NCI-H2196 treated with DMSO at 0.1 percent for 48 hours (cell line): ENCODE measurements at regions not wholly inside any gene's neighbourhood (a gene's known extent, or its start where the extent isn't known, plus 50 kb on each side); places are given as distances from the start of the nearest gene placed in this dataset.
"Not testable (repeated sequence)": the region's sequence is repeated elsewhere in the genome, so short reads cannot be mapped to it uniquely, and the experiment has no call there.

ENCODE experiments used
- DNase-seq: peaks from one replicate; lab custom pipeline; 2025; ENCODE audit not compliant: unreplicated experiment; lab: John Stamatoyannopoulos, UW

GRCh38 chr12:60451457-60451856 lies 855.6 kb downstream of the SLC16A7 start:
- no peak for DNase-seq

GRCh38 chr12:60465060-60465459 lies 869.2 kb downstream of the SLC16A7 start:
- DNase-seq = no peak

GRCh38 chr12:60468546-60468945 lies 872.7 kb downstream of the SLC16A7 start:
- no peak for DNase-seq

DNA sequence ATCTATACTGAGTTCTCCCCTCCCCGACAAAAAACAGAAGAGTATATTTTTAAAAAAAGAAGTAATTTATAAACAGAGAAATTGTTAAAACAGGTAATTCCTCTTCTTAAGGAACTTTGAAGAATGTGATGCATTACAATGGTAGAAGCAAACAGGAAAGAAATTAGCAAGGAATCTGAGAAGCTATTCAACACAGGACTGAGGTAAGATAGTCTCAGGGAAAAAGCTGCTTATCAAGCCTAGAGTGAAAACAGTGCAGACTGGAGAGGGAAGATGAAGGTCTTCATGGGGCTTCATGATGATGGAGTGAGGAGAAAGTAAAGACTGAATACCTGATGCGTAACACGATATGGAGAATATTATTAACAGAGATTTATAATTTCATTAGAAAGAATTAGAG lies 880.0 kb downstream of the SLC16A7 start:
- no peak for DNase-seq

- no peak for DNase-seq
Observed at GRCh38 chr12:60487284-60487683, 891.5 kb downstream of the SLC16A7 start.

DNA sequence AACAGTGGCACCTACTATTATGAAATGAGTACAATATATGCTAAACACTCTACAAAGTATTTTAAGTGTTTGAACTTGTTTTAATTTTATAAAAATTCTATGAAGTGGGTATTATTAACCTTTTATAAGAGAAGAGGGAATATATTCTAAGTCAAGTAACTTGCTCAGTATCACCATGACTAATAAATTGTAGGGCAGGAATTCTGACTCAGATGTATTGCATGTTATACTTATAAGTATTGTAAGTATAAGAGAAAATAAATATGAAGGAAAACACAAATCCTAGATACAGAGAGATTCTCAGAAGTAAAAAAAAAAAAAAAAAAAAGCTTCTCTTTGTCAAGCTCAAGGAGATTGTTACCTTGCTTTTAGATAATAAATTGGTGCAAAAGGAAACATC lies 893.2 kb downstream of the SLC16A7 start:
- DNase-seq = no peak

- DNase-seq = no peak
Observed at GRCh38 chr12:60494244-60494643, 898.4 kb downstream of the SLC16A7 start.

GRCh38 chr12:60498656-60499055 lies 902.8 kb downstream of the SLC16A7 start:
- DNase-seq = no peak

GRCh38 chr12:60501124-60501729 lies 905.4 kb downstream of the SLC16A7 start:
- DNase-seq = no peak

DNA sequence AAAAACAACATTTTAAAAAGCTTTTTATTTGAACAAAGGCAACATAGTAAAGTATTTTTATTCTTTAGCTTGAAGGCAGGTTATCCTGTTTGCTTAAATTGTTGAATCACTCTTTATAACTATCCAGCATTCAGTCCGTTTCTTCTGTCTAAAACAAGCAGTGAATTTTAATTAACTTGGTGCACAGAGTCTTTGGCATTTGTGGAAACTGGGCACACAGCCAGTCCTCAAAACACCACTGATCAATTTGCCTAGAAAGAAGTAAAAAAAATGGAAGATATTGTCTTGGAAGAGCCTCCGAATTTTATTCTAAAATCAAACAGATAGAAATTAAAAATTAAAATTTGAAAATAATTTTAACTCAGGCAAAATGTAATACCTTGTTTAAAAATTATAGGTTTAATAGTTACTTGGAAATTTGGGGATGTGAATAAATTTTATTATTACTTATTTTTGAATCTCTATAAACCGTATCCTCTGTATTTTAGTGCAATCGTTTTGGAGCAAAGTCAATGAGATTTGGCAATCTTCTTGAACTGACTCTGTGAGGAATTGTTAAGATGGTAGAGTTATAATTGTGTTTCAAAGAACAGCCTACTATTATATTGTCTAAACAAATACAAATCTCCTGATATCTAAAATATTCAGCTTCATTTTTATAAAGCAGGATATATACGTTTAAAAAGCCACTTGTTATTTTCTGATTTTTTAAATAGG lies 927.0 kb downstream of the SLC16A7 start:
- no peak for DNase-seq

GRCh38 chr12:60529261-60529660 lies 933.4 kb downstream of the SLC16A7 start:
- DNase-seq = no peak

DNA sequence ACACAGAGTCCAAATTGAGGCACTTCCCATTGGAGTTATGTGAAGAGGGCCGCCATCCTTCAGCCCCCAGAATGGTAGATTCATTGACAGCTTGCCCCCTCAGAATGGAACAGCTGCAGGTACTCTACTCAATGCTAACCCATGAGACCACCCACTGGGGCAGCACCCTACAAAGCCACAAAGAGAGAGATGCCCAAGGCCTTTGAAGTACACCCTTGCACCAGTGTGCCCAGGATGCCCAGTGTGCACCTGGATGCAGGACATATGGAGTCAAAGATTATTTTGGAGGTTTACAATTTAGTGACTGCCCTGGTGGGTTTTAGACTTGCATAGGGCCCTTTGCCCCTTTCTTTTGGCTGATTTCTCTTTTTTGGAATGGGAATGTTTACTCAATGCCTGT lies 933.9 kb downstream of the SLC16A7 start:
- DNase-seq = no peak

DNA sequence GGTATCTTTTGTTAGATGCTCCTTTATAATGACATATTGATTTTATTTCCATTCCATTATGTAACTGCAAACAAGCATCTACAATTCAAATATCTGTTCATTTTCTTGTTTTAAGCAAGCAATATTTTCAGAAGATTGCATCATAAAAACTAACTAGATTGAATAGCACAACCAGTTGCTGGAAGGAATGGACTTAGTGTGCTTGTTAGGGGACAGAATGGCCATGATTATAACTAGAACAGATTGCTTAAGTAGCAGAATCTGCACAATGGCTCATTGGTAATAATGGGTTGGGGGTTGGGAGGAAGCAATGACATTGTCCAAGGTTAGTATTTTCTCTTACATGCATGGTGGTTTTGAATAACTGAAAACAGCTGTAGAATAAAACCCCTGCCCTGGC lies 939.5 kb downstream of the SLC16A7 start:
- DNase-seq = no peak

DNA sequence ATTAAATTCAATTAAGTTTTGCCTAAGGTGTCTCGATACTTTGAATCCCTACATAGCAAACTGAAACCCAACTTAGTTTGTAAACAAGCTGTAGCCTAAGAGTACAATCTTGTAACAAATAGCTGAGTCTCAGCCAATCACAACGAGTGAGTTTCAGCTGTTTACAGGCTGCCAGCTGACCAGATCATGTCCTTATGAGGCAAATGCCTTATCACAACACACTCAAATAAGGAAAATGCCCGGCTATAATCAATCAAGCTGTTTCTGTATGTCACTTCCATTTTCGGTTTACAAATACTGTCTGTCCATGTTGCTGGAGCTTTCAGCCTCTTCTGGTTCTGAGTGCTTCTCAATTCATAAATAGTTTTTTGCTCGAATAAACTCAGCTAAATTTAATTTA lies 943.8 kb downstream of the SLC16A7 start:
- DNase-seq = no peak

DNA sequence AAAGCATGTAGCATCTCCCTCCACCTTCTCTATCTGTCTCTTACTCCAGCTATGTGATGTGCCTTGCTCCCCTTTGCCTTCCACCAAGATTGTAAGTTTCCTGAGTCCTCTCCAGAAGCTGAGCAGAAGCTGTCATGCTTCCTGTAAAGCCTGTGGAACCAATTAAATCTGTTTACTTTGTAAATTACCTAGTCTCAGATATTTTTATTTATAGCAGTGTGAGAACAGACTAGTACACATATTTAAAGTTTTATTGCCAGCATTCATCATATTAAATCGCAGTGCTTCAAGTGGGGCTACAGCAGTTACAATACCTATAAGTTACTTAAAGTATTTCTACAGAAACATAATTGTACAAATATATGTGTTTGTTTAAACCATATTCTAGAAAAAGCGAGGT lies 973.1 kb downstream of the SLC16A7 start:
- DNase-seq = no peak

GRCh38 chr12:60577607-60578006 lies 981.8 kb downstream of the SLC16A7 start:
- no peak for DNase-seq

DNA sequence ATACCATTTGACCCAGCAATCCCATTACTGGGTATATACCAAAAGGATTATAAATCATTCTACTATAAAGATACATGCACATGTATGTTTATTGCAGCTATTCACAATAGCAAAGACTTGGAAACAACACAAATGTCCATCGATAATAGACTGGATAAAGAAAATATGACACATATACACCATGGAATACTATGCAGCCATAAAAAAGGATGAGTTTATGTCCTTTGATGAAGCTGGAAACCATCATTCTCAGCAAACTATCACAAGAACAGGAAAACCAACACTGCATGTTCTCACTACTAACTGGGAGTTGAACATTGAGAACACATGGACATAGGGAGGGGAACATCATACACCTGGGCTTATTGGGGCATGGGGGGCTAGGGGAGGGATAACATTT lies 991.8 kb downstream of the SLC16A7 start:
- DNase-seq = not testable (repeated sequence)

DNA sequence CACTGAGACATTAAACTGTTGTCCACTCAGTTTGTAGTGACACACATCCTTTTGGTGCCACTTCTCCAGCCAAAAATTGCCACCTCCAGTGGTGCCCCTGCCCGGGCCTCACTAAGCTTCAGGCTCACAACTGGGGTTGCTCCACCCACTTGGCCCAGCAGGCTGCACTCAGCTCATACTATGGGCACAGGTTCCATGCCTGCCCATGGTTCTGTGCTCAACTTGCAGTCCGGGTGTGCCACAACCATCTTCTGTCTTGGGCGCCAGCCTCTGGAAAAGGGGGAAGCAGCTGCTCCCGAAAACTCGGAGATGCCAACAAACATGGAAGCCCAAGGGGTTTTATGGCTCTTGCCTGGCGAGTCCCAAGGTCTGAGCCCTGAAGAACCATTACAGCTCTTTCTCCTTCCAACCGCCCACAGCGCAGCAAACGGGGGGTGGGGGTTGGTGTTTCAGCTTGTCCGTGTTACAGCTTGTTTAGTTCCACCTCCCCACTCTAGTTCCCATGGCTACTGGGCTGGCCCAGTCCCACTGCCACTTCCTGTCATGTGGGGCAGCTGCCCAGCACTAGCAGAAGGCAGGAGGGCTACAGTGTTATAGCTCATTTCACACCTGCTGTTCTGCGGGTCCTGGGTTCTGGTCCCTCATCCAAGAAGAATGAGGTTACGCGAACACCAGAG lies 998.3 kb downstream of the SLC16A7 start:
- no peak for DNase-seq

- DNase-seq = no peak
Observed at GRCh38 chr12:60602601-60603000, 1006.8 kb downstream of the SLC16A7 start.

- not testable (repeated sequence) for DNase-seq
Observed at GRCh38 chr12:60603475-60603874, 1007.6 kb downstream of the SLC16A7 start.

DNA sequence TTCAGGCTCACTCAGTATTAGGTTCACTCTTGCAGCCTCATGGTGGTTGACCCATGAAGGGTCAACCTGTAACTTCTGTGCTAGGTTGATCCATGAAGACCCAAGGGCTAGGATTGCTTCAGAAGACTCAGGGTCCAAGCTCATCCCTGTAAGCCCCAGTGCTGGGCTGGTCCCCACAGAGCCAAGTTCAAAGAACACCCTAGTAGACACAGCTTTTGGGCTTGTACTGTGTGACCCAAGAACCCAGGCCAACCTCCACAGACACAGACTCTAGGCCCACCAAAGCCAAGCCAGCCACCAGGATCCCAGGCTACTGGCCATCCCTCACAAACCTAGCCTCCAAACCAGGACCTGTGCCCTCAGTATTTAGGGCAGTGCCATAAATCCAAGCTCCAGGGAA lies 1020.6 kb downstream of the SLC16A7 start:
- DNase-seq = no peak

DNA sequence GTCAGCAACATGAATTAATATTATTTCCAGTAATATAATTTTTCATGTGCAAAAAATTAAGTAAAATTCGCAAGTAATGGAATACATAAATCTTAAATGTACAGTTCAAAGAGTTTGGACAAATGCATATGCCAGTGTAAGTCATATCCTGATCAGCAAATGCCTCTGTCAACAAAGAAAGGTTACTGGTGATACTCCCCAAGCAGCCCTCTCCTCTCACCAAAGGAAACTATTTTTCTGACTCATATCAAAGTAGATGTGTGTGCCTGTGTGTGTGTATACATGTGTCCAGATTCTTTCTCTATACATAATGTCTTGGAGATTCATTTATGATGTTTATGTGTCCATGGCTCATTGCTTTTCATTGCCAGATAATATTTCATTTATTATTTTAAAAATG lies 1035.0 kb downstream of the SLC16A7 start:
- DNase-seq = no peak
